ENCODE measurements at regions not wholly inside any gene's neighbourhood (a gene's known extent, or its start where the extent isn't known, plus 50 kb on each side); places are given as distances from the start of the nearest gene placed in this dataset.

DNA sequence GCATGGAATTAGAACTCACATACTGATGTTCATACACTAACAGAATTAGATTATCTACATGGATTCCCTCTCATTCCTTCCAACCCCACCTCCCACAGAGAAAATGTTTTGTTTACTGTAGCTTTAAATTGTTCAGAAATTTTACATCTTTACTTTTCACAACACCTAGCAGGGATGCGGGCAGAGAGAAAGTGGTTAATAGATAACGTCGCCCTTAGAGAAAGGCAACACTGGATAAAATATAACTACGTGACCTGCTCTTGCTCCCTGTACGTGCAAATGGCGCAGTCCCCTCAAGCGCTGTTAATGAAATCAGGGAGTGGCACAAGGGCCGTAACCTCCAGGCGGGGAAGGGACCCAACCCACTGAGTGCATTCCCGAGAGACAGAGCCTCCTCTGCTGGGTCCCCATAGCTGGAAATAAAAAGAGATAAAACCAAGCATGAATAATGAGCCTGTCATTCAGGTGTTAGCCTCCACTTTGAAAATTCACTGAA, 125.3 kb upstream of the DAPK1 start:
- no peak overlapping the region for H3K4ac ChIP-seq (ENCODE audit: low read depth, low read length)
- Mint-ChIP-seq H3K9me3 (peaks cover 0 to 1% of the 10 kb centered on the region in 2 experiments; a peak in 1 of 5 replicates), H3K27ac (no peak overlapping the region; a peak in 1 of 7 replicates), H3K4me1 (peaks cover 33 to 42% of the 10 kb centered on the region in 2 experiments), H3K36me3 (ENCODE audit: insufficient read depth in 1 of 3, low read depth in 3 of 3) (no peaks in the 10 kb centered on the region), H3K27me3 (ENCODE audit: low read depth) (no peaks in the 10 kb centered on the region; the same call in 1 of the 2 replicates), H3K4me3 (no peak overlapping the region)
- WGBS (ENCODE audit: extremely low coverage, insufficient read length, low lambda C conversion rate), result no CpG with 5 or more reads among the region's 10 CpGs
- no peaks in the 10 kb centered on the region for H3K79me1 ChIP-seq (ENCODE audit: insufficient read depth, low read depth, low read length, poor library complexity, severe bottlenecking)
- H3K27ac ChIP-seq (ENCODE audit: insufficient read length, low read depth, low read length), result no peak overlapping the region
- H4K5ac ChIP-seq (ENCODE audit: insufficient read length, low read depth, low read length), result no peak overlapping the region
- no peak overlapping the region for H2AFZ ChIP-seq (ENCODE audit: low read length)
- no peak overlapping the region for H3K4me2 ChIP-seq (ENCODE audit: insufficient read depth, insufficient read length, low read length)
- H3K23me2 ChIP-seq (ENCODE audit: insufficient read length, low read depth, low read length, poor library complexity, severe bottlenecking), result no peaks in the 10 kb centered on the region
- no peak overlapping the region for H2BK5ac ChIP-seq (ENCODE audit: insufficient read length, low read length)
- H2BK120ac ChIP-seq (ENCODE audit: low read depth, low read length, poor library complexity, severe bottlenecking), result no peak overlapping the region
- no peaks in the 10 kb centered on the region for H3K9me3 ChIP-seq (ENCODE audit: control insufficient read depth, low read depth, low read length)
- H2BK20ac ChIP-seq (ENCODE audit: low read depth, low read length, poor library complexity, severe bottlenecking), result no peak overlapping the region
- no peak overlapping the region for H2AK5ac ChIP-seq (ENCODE audit: insufficient read length, low read length)
- no peak overlapping the region for H3K56ac ChIP-seq (ENCODE audit: insufficient read length, low read depth, low read length)
- H3K14ac ChIP-seq (ENCODE audit: insufficient read depth, low read length), result no peak overlapping the region
- H4K8ac ChIP-seq (replicated peaks; ENCODE audit: insufficient read length, low read depth, low read length), result no peak overlapping the region
- no peak overlapping the region for H3K9ac ChIP-seq (ENCODE audit: extremely low read depth, insufficient read length, low read length)
- peaks cover 5% of the 10 kb centered on the region for H3K4me1 ChIP-seq (ENCODE audit: insufficient read depth, low read length)
- H3K23ac ChIP-seq (ENCODE audit: insufficient read length, low read depth, low read length), result no peak overlapping the region
- TF ChIP-seq, protein P1, sequence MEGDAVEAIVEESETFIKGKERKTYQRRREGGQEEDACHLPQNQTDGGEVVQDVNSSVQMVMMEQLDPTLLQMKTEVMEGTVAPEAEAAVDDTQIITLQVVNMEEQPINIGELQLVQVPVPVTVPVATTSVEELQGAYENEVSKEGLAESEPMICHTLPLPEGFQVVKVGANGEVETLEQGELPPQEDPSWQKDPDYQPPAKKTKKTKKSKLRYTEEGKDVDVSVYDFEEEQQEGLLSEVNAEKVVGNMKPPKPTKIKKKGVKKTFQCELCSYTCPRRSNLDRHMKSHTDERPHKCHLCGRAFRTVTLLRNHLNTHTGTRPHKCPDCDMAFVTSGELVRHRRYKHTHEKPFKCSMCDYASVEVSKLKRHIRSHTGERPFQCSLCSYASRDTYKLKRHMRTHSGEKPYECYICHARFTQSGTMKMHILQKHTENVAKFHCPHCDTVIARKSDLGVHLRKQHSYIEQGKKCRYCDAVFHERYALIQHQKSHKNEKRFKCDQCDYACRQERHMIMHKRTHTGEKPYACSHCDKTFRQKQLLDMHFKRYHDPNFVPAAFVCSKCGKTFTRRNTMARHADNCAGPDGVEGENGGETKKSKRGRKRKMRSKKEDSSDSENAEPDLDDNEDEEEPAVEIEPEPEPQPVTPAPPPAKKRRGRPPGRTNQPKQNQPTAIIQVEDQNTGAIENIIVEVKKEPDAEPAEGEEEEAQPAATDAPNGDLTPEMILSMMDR (conservative IDR thresholded peaks at IDR 0.05), result no peak
- no peak overlapping the region for H3K18ac ChIP-seq (ENCODE audit: insufficient read length, low read depth, low read length)
- no peaks in the 10 kb centered on the region for H4K20me1 ChIP-seq (ENCODE audit: control insufficient read depth, insufficient read depth, insufficient read length)
- DNase-seq, result no peak
- no peak overlapping the region for H2BK15ac ChIP-seq (ENCODE audit: low read depth, low read length)
- H3T11ph ChIP-seq (ENCODE audit: low read length), result no peak overlapping the region
- H3K27me3 ChIP-seq (ENCODE audit: insufficient read depth, low read length), result no peaks in the 10 kb centered on the region
- no peak overlapping the region for H2BK12ac ChIP-seq (ENCODE audit: insufficient read length, low read depth, low read length)
- H3K79me2 ChIP-seq (ENCODE audit: insufficient read depth, low read length), result no peaks in the 10 kb centered on the region
- no peak overlapping the region for H4K91ac ChIP-seq (ENCODE audit: insufficient read length, low read depth, low read length)
